Prostate gland (tissue), 2 donors: ENCODE measurements at regions not wholly inside any gene's neighbourhood (a gene's known extent, or its start where the extent isn't known, plus 50 kb on each side); places are given as distances from the start of the nearest gene placed in this dataset.

ENCODE experiments used
- DNase-seq: peaks from one replicate; pipeline ENCODE4 v3.0.0-alpha.2; 2019; ENCODE audit warnings: low spot score
- H3K27ac ChIP-seq, 2 donors: fragments of 200-600 bp; sonication (generic); 2 replicates each; pipeline ENCODE4 v1.5.1; 2017 to 2019
- H3K27me3 ChIP-seq: fragments of 200-600 bp; sonication (generic); replicated peaks from 2 replicates; pipeline ENCODE4 v1.5.1; 2019; ENCODE audit not compliant: insufficient read depth
- H3K36me3 ChIP-seq, 2 donors: fragments of 200-600 bp; sonication (generic); 1 replicate in 1 of 2; 2 replicates in 1 of 2; pipeline versions ENCODE4 v1.5.1 to v1.8.1; 2017 to 2019
- H3K4me1 ChIP-seq: fragments of 200-600 bp; sonication (generic); replicated peaks from 2 replicates; pipeline ENCODE4 v1.5.1; 2019
- H3K4me3 ChIP-seq, 2 donors: fragments of 200-600 bp; sonication (generic); 2 replicates each; pipeline ENCODE4 v1.5.1; 2017 to 2019
- H3K9me3 ChIP-seq: fragments of 200-600 bp; sonication (generic); 2 replicates; pipeline ENCODE4 v1.5.1; 2017
- POLR2A ChIP-seq: fragments of 450-650 bp; IDR thresholded peaks from one replicate; pipeline ENCODE4 v1.6.1; 2016; ENCODE audit warnings: antibody characterized with exemption, mild to moderate bottlenecking
- POLR2AphosphoS5 ChIP-seq: sonication (generic); formaldehyde crosslinking; IDR thresholded peaks from one replicate; pipeline ENCODE4 v1.6.1; 2017; ENCODE audit warnings: antibody characterized with exemption
- WGBS: methylation state at CpG from one replicate; pipeline ENCODE4 v1.1.5; 2018; 5-methylcytosine and 5-hydroxymethylcytosine counted together
- intact Hi-C: fragments of 100-400 bp; cut with DNase I; formaldehyde crosslinking; loops from one replicate; pipeline ENCODE4 v1.14.2; 2022
- TF ChIP-seq, protein P1 (sequence below), 4 experiments: fragments of 200-600 bp in 2 of 4; fragments of 450-650 bp in 2 of 4; sonication (generic) in 2 of 4; IDR thresholded peaks; 1 replicate in 3 of 4; 2 replicates in 1 of 4; pipeline ENCODE4 v1.5.1; 2016 to 2019; ENCODE audit warnings: antibody characterized with exemption in 4 of 4, mild to moderate bottlenecking in 2 of 4, moderate library complexity in 2 of 4

DNA sequence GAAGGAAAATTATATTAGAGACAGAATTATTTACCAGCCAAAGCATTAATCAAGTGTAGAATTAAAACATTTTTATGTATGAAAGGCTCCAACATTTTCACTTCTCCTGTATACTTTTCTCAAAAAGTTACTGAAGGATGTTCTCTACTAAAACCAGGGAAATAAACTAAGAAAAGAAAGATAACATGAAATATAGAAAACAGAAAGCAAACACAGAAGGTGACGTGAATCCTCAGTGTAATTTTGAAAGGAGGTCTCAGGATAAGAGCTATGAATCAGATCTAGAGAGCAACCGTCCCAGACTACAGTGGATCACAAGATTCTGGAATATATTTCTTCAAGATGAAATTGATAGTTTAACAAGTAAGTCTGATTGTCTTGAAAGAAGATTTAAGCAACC lies 144.5 kb downstream of the CYSLTR2 start:
- WGBS: 90% methylated on average over 2 of the region's 2 CpGs
- TF ChIP-seq POLR2AphosphoS5 (no peak), POLR2A (no peak)
- TF ChIP-seq, protein P1, sequence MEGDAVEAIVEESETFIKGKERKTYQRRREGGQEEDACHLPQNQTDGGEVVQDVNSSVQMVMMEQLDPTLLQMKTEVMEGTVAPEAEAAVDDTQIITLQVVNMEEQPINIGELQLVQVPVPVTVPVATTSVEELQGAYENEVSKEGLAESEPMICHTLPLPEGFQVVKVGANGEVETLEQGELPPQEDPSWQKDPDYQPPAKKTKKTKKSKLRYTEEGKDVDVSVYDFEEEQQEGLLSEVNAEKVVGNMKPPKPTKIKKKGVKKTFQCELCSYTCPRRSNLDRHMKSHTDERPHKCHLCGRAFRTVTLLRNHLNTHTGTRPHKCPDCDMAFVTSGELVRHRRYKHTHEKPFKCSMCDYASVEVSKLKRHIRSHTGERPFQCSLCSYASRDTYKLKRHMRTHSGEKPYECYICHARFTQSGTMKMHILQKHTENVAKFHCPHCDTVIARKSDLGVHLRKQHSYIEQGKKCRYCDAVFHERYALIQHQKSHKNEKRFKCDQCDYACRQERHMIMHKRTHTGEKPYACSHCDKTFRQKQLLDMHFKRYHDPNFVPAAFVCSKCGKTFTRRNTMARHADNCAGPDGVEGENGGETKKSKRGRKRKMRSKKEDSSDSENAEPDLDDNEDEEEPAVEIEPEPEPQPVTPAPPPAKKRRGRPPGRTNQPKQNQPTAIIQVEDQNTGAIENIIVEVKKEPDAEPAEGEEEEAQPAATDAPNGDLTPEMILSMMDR (IDR thresholded peaks at IDR 0.05): no peak
- intact Hi-C loops: no loop called here

DNA sequence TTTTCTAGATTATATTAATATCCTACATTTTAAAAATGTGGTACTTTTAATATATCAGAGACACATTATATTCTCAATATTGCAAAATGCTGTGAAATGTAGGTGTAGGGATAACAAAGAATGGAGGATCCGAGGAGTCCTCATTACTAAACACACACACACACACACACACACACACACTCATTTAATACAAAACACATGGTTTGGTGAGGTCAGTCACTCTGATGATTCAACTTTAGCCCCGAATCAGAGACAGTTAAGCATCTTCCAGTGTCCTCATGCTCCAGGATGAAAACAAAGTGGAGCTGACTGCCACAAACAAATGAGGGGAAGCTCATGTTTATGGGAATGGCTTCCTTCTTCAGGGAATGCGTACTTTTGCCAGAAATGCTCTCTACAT lies 147.5 kb downstream of the CYSLTR2 start:
- Histone ChIP-seq H3K27ac (no peak overlapping the region), H3K27me3 (no peaks in the 10 kb centered on the region), H3K4me3 (no peak overlapping the region), H3K4me1 (no peaks in the 10 kb centered on the region), H3K9me3 (no peaks in the 10 kb centered on the region), H3K36me3 (no peaks in the 10 kb centered on the region)
- 62% methylated on average over 3 of the region's 3 CpGs for WGBS
- intact Hi-C loops: no loop called here
- TF ChIP-seq POLR2AphosphoS5 (no peak), POLR2A (no peak)
- TF ChIP-seq, protein P1 (IDR thresholded peaks at IDR 0.05): no peak
- DNase-seq: no peak

More for the DNA sequence above, 144.5 kb downstream of the CYSLTR2 start:
- Histone ChIP-seq H3K4me3 (no peak overlapping the region), H3K27ac (no peak overlapping the region), H3K27me3 (no peaks in the 10 kb centered on the region), H3K36me3 (no peaks in the 10 kb centered on the region), H3K9me3 (no peaks in the 10 kb centered on the region), H3K4me1 (no peaks in the 10 kb centered on the region)
- no peak for DNase-seq

DNA sequence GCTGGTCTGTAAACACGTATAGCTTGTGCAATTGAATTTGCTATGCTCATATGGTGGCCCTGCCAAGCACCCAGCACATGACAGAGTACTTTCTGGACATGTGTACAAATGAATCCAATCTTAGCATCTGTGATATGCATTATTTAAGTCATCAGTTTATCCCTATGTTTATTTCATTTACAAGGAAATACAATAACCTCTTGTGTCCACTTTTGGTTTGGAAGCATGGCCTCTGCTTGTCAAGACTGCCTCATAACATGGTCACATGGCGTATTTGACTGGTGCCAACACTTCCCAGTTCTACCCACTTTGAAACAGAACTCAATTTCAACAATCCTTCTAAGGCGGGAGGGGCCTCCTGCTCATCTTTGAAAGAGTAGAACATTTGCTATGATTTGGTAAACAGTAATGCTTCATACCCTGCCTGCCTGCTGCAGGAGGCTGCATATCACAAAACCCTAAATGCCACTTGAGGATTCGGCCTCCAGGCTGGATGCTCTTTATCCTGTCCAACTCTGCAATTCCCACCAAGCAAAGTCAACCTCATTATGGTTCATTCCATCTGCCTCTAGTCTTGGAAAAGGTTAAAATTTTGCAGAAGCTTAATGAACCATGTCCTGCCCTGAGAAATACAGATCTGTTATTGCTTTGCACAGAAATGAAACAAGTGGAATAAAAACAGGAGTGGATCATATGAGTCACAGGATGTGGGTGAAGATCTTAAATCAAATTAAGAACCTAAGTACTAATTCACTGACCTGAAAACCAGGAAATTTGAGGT lies 151.3 kb downstream of the CYSLTR2 start:
- H3K27ac ChIP-seq: no peak overlapping the region
- H3K9me3 ChIP-seq: no peaks in the 10 kb centered on the region
- H3K27me3 ChIP-seq: no peaks in the 10 kb centered on the region
- no peak for DNase-seq
- H3K4me3 ChIP-seq: no peak overlapping the region
- TF ChIP-seq, protein P1 (IDR thresholded peaks at IDR 0.05): no peak
- intact Hi-C loops: no loop called here
- WGBS: 88% methylated on average over 4 of the region's 4 CpGs
- H3K36me3 ChIP-seq: no peaks in the 10 kb centered on the region
- H3K4me1 ChIP-seq: no peaks in the 10 kb centered on the region

DNA sequence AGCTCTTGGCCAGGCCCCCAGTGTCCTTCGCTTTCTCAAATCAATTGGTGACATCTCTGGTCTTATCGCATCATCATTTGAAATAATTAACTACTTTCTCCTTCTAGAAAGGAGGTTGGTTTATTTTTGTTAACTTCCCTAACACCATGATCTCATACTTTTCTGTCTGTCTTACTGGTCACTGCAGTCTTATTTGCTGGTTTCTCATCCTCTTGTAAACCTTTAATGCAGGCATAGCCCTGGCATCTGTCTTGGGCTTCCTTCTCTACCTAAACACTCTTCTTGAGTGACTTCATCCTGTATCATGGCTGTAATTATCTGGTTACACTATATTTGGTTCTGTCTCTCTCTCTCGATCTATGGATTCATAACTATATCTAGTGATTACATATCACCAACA lies 152.8 kb downstream of the CYSLTR2 start:
- 86% methylated on average over 3 of the region's 3 CpGs for WGBS

More for the DNA sequence above, 152.8 kb downstream of the CYSLTR2 start:
- Histone ChIP-seq H3K9me3 (no peaks in the 10 kb centered on the region), H3K27me3 (no peaks in the 10 kb centered on the region), H3K36me3 (no peaks in the 10 kb centered on the region), H3K27ac (no peak overlapping the region), H3K4me3 (no peak overlapping the region), H3K4me1 (no peaks in the 10 kb centered on the region)
- intact Hi-C loops: no loop called here
- no peak for DNase-seq
- TF ChIP-seq POLR2AphosphoS5: no peak
- TF ChIP-seq, protein P1 (IDR thresholded peaks at IDR 0.05): no peak
- no peak for TF ChIP-seq POLR2A
